ENCODE measurements at regions not wholly inside any gene's neighbourhood (a gene's known extent, or its start where the extent isn't known, plus 50 kb on each side); places are given as distances from the start of the nearest gene placed in this dataset.

GRCh38 chr4:179225594-179225993, 1783.4 kb upstream of the AGA start:
- TF ChIP-seq CTCF (IDR thresholded peaks at IDR 0.05; ENCODE audit: low read depth, low read length, missing control alignments) = no peak
- in situ Hi-C loops (cut with HindIII; ENCODE audit: low sequenced_read_pairs) = no loop called here
- no peak for DNase-seq (ENCODE audit: low read depth)
- no peak overlapping the region for H3K4me3 ChIP-seq (ENCODE audit: low read depth, low read length)

- no peak overlapping the region for H3K4me3 ChIP-seq (ENCODE audit: low read depth, low read length)
- in situ Hi-C loops (cut with HindIII; ENCODE audit: low sequenced_read_pairs) = no loop called here
- TF ChIP-seq CTCF (IDR thresholded peaks at IDR 0.05; ENCODE audit: low read depth, low read length, missing control alignments) = no peak
- DNase-seq (ENCODE audit: low read depth) = no peak
Measured at GRCh38 chr4:179248821-179249220, 1806.6 kb upstream of the AGA start.

- TF ChIP-seq CTCF (IDR thresholded peaks at IDR 0.05; ENCODE audit: low read depth, low read length, missing control alignments) = no peak
- no peak for DNase-seq (ENCODE audit: low read depth)
- no peak overlapping the region for H3K4me3 ChIP-seq (ENCODE audit: low read depth, low read length)
- in situ Hi-C loops (cut with HindIII; ENCODE audit: low sequenced_read_pairs) = no loop called here
Measured at GRCh38 chr4:179268791-179269190, 1826.6 kb upstream of the AGA start.

- no peak for TF ChIP-seq CTCF (IDR thresholded peaks at IDR 0.05; ENCODE audit: low read depth, low read length, missing control alignments)
- no peak for DNase-seq (ENCODE audit: low read depth)
- H3K4me3 ChIP-seq (ENCODE audit: low read depth, low read length) = no peak overlapping the region
- in situ Hi-C loops (cut with HindIII; ENCODE audit: low sequenced_read_pairs) = no loop called here
Measured at GRCh38 chr4:179272282-179272681, 1830.0 kb upstream of the AGA start.

DNA sequence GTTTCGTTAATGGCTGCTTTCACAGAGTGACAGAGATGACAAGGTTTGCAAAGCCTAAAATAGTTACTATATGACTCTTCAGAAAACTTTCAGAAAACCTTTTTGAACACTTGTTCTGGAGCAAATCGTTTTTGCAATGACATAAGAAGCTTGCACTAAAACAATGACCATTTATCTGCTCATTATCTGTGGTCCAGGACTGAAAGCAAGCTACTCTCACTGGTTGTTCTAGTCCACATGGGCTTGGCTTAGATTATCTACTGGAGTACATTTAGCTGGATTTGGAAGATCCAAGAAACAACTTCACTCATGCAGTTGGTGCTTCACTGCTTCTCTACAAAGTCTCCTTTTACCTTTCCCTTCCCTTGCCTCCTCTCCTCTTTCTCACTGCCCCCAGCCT, 1836.4 kb upstream of the AGA start:
- DNase-seq (ENCODE audit: low read depth) = no peak
- no peak for TF ChIP-seq CTCF (IDR thresholded peaks at IDR 0.05; ENCODE audit: low read depth, low read length, missing control alignments)
- in situ Hi-C loops (cut with HindIII; ENCODE audit: low sequenced_read_pairs) = no loop called here
- H3K4me3 ChIP-seq (ENCODE audit: low read depth, low read length) = no peak overlapping the region

- no peak for DNase-seq (ENCODE audit: low read depth)
- in situ Hi-C loops (cut with HindIII; ENCODE audit: low sequenced_read_pairs) = no loop called here
- TF ChIP-seq CTCF (IDR thresholded peaks at IDR 0.05; ENCODE audit: low read depth, low read length, missing control alignments) = no peak
- no peak overlapping the region for H3K4me3 ChIP-seq (ENCODE audit: low read depth, low read length)
Measured at GRCh38 chr4:179285696-179286095, 1843.5 kb upstream of the AGA start.

DNA sequence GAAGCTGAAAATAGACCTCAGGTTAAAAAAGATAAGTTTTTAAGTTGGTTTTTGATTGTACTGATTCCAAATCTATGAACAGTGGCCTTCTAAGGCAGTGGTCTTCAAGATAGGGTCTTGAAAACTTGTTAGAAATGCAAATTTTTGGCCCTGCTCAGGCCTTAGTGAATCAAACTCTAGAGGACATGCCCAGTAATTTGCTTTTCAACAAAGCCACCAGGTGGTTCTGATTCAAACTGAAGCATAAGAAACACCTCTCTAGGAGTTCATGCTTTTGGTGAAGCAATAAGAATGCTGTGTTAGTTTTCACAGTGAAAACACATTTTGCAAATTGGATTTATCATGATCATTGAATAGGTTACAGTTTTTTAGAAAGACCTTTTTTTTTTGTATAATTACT, 1849.4 kb upstream of the AGA start:
- no peak for TF ChIP-seq CTCF (IDR thresholded peaks at IDR 0.05; ENCODE audit: low read depth, low read length, missing control alignments)
- in situ Hi-C loops (cut with HindIII; ENCODE audit: low sequenced_read_pairs) = no loop called here
- H3K4me3 ChIP-seq (ENCODE audit: low read depth, low read length) = no peak overlapping the region
- no peak for DNase-seq (ENCODE audit: low read depth)

Measured in astrocyte of the cerebellum (primary cell).